Psoas muscle (tissue), 7 donors: ENCODE measurements at regions not wholly inside any gene's neighbourhood (a gene's known extent, or its start where the extent isn't known, plus 50 kb on each side); places are given as distances from the start of the nearest gene placed in this dataset.

Experiments used
- ATAC-seq, 4 donors: fragments of 200-7000 bp; cut with Tn5 transposase; one replicate each; pipeline ENCODE4 v1.9.1; 2020; ENCODE audit warnings: moderate library complexity in 3 of 4, mild to moderate bottlenecking in 2 of 4
- DNase-seq, 2 donors: peaks; one replicate each; pipeline ENCODE4 v3.0.0-alpha.2; 2020
- H3K27ac ChIP-seq: fragments of 200-600 bp; one replicate; pipeline ENCODE4 v1.8.0; 2022
- H3K27me3 ChIP-seq, 3 donors: fragments of 200-600 bp in 1 of 3; one replicate each; pipeline versions ENCODE4 v1.6.1 to v1.8.0; 2013 to 2022; ENCODE audit warnings: low read length in 2 of 3, mild to moderate bottlenecking in 2 of 3, moderate library complexity in 1 of 3; ENCODE audit not compliant: insufficient read depth in 3 of 3
- H3K36me3 ChIP-seq, 2 donors: fragments of 200-600 bp in 1 of 2; one replicate each; pipeline versions ENCODE4 v1.6.1 to v1.8.0; 2013 to 2022; ENCODE audit warnings: low read depth in 1 of 2, mild to moderate bottlenecking in 1 of 2, moderate library complexity in 1 of 2; ENCODE audit not compliant: insufficient read depth in 1 of 2
- H3K4me1 ChIP-seq: fragments of 200-600 bp; one replicate; pipeline ENCODE4 v1.8.0; 2022
- H3K4me3 ChIP-seq: fragments of 200-600 bp; one replicate; pipeline ENCODE4 v1.8.0; 2022; ENCODE audit warnings: mild to moderate bottlenecking
- H3K9me3 ChIP-seq: fragments of 200-600 bp; one replicate; pipeline ENCODE4 v1.8.0; 2022
- WGBS, 3 donors: extraction: QIAGEN DNeasy Blood & Tissue Kit; methylation state at CpG; one replicate each; pipeline versions ENCODE4 v1.1.6 to v1.1.7; 2013; 5-methylcytosine and 5-hydroxymethylcytosine counted together
- intact Hi-C, 2 donors: fragments of 100-400 bp; cut with DNase I; formaldehyde crosslinking; loops; one replicate each; pipeline versions ENCODE4 v1.11.0 to v1.14.2; 2022
- TF ChIP-seq, protein P1 (sequence below): fragments of 200-600 bp; IDR thresholded peaks from one replicate; pipeline ENCODE4 v1.8.0; 2022; ENCODE audit warnings: antibody characterized with exemption
- donor health status: healthy with polysubstance abuse.
- donor health status: DM: no; HTN: no; CAD: no; lungs with moderate emphysema.
- donor health status: Bipolar disorder and iron deficiency.
- donor health status: healthy.
- donor health status: DM: yes; HTN: yes; CAD: no.
- donor health status: DM: no; HTN: no; CAD: no.
- donor health status: DM: yes; HTN: yes; CAD: no.

DNA sequence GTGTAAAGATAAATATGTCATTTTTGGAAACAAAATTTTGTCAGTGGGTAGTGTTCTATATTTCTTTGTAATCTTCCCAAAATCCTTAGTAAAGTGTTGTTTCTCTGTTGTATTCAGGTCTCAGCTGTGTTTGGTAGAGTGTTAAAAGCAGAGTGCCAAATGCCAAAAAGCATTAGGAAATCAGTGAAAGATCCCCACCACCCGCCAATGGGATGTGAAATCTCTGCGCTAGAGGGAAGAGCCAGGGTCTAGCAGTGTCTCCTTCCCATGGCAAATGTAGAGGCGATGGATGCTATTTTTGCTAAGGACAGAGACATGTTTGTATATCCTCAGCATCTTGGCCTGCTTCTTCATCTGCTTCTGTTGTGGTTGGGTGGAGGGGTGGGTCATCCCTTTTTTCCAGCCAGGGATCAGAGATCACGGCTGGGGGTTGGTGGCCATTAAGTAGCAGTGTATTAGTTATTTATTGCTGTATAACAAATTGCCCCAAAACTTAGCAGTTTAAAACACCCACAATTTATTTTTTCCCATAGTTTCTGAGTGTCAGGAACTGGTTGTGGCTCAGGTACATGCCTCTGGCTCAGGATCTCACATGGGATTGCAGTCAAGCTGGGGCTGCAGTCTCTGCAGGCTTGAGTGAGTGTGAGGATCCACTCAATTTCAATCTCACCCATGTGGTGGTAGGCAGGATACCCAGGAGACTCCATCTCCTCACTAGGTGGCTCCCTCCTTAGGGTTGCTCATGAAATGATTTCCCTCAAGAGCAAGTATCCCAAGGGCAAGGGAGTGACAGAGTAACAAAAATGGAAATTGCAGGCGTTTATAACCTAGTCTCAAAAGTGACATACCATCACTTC, 211.9 kb downstream of the MYCN start:
- Histone ChIP-seq H3K36me3 (no peaks in the 10 kb centered on the region), H3K4me3 (no peak overlapping the region), H3K27me3 (no peaks in the 10 kb centered on the region), H3K4me1 (no peaks in the 10 kb centered on the region), H3K27ac (no peak overlapping the region), H3K9me3 (no peaks in the 10 kb centered on the region)
- ATAC-seq (no peak), DNase-seq (no peak)
- TF ChIP-seq, protein P1, sequence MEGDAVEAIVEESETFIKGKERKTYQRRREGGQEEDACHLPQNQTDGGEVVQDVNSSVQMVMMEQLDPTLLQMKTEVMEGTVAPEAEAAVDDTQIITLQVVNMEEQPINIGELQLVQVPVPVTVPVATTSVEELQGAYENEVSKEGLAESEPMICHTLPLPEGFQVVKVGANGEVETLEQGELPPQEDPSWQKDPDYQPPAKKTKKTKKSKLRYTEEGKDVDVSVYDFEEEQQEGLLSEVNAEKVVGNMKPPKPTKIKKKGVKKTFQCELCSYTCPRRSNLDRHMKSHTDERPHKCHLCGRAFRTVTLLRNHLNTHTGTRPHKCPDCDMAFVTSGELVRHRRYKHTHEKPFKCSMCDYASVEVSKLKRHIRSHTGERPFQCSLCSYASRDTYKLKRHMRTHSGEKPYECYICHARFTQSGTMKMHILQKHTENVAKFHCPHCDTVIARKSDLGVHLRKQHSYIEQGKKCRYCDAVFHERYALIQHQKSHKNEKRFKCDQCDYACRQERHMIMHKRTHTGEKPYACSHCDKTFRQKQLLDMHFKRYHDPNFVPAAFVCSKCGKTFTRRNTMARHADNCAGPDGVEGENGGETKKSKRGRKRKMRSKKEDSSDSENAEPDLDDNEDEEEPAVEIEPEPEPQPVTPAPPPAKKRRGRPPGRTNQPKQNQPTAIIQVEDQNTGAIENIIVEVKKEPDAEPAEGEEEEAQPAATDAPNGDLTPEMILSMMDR, result no peak
- intact Hi-C loops, result no loop called here
- WGBS, 3 donors, result 69 to 86% (median 85%) methylated on average over 5 of the region's 5 CpGs

GRCh38 chr2:16151651-16152050, 211.3 kb downstream of the MYCN start:
- no peaks in the 10 kb centered on the region for H3K9me3 ChIP-seq
- intact Hi-C loops, result no loop called here
- no peaks in the 10 kb centered on the region for H3K36me3 ChIP-seq
- no peaks in the 10 kb centered on the region for H3K27me3 ChIP-seq
- no peaks in the 10 kb centered on the region for H3K4me1 ChIP-seq
- ATAC-seq (no peak), DNase-seq (no peak)
- WGBS, 3 donors, result 78 to 90% (median 86%) methylated on average over 4 of the region's 4 CpGs
- H3K27ac ChIP-seq, result no peak overlapping the region
- TF ChIP-seq, protein P1, result no peak
- no peak overlapping the region for H3K4me3 ChIP-seq

DNA sequence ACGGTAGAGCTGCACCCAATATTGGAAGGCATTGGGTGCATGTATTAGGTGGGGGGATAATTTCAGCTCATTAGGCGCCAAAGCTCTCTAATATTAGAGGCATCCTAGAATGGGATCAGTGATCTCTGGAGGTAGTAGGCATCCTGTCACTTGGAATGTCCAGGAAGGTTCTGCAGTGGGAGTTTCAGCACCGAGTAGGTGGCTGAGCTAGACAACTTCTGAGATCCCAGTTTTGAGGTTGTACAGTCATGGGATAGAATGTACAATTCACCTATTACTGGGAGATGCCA, 210.9 kb downstream of the MYCN start:
- Histone ChIP-seq H3K27ac (no peak overlapping the region), H3K9me3 (no peaks in the 10 kb centered on the region), H3K36me3 (no peaks in the 10 kb centered on the region), H3K4me3 (no peak overlapping the region), H3K4me1 (no peaks in the 10 kb centered on the region), H3K27me3 (no peaks in the 10 kb centered on the region)
- 91 to 97% (median 92%) methylated on average over 3 of the region's 3 CpGs for WGBS, 3 donors
- intact Hi-C loops, result no loop called here
- TF ChIP-seq, protein P1, result no peak
- DNase-seq (no peak), ATAC-seq (no peak)

- Histone ChIP-seq H3K36me3 (no peaks in the 10 kb centered on the region), H3K4me1 (no peaks in the 10 kb centered on the region), H3K27me3 (no peaks in the 10 kb centered on the region), H3K27ac (no peak overlapping the region), H3K9me3 (no peaks in the 10 kb centered on the region), H3K4me3 (no peak overlapping the region)
- 90 to 93% (median 90%) methylated on average over 5 of the region's 5 CpGs for WGBS, 3 donors
- no peak for ATAC-seq
- intact Hi-C loops, result no loop called here
- DNase-seq, result no peak
- TF ChIP-seq, protein P1, result no peak
Measured at GRCh38 chr2:16150456-16151280, 210.3 kb downstream of the MYCN start.
